ENCODE measurements at regions not wholly inside any gene's neighbourhood (a gene's known extent, or its start where the extent isn't known, plus 50 kb on each side); places are given as distances from the start of the nearest gene placed in this dataset.

GRCh38 chr4:60981534-60981933 is 218.6 kb upstream of the ADGRL3 start:
- H4K8ac ChIP-seq (ENCODE audit: extremely low read depth, insufficient read depth, low read length): no peak overlapping the region
- no peaks in the 10 kb centered on the region for H3K27me3 ChIP-seq (replicated peaks in 1 of 4; ENCODE audit: control insufficient read depth in 3 of 4, extremely low read depth in 1 of 4, insufficient read depth in 3 of 4, low read length in 3 of 4)
- POLR2A ChIA-PET (ENCODE audit: partially characterized antibody): no interaction called here
- no peak overlapping the region for H3K4me3 ChIP-seq (ENCODE audit: extremely low read depth in 1 of 4, insufficient read depth in 2 of 4, low read depth in 3 of 4, low read length in 4 of 4)
- no peak overlapping the region for H3K4me2 ChIP-seq (ENCODE audit: insufficient read depth in 1 of 2, low read depth in 2 of 2, low read length in 2 of 2)
- no peaks in the 10 kb centered on the region for H3K36me3 ChIP-seq (ENCODE audit: control insufficient read depth in 2 of 4, insufficient read depth in 4 of 4, low read length in 3 of 4)
- no peak overlapping the region for H2BK15ac ChIP-seq (ENCODE audit: low read length)
- no peaks in the 10 kb centered on the region for H3K4me1 ChIP-seq (replicated peaks in 1 of 4; ENCODE audit: control insufficient read depth in 3 of 4, insufficient read depth in 4 of 4, low read length in 3 of 4)
- H2BK20ac ChIP-seq (ENCODE audit: low read length): no peak overlapping the region
- peak overlapping the region; percentile 55; the same call in 1 of the 2 replicates for H2AFZ ChIP-seq (ENCODE audit: low read length)
- H3K27ac ChIP-seq (ENCODE audit: low read depth, low read length): no peak overlapping the region
- no peak overlapping the region for H2AK5ac ChIP-seq (ENCODE audit: low read depth, low read length)
- no peaks in the 10 kb centered on the region for H3K79me2 ChIP-seq (ENCODE audit: control insufficient read depth in 1 of 2, insufficient read depth in 2 of 2, low read length in 2 of 2)
- no peaks in the 10 kb centered on the region for H3K23me2 ChIP-seq (ENCODE audit: low read depth, low read length)
- H4K5ac ChIP-seq (ENCODE audit: insufficient read length, low read depth, low read length): no peak overlapping the region
- H4K20me1 ChIP-seq (replicated peaks in 1 of 2; ENCODE audit: control insufficient read depth in 1 of 2, insufficient read depth in 2 of 2, low read length in 2 of 2): no peaks in the 10 kb centered on the region
- FAIRE-seq (no peak), DNase-seq (ENCODE audit: low read depth in 1 of 2, low spot score in 2 of 2) (no peak)
- H3K9ac ChIP-seq (replicated peaks in 1 of 4; ENCODE audit: extremely low read depth in 1 of 4, low read depth in 3 of 4, low read length in 3 of 4): no peak overlapping the region
- no peak overlapping the region for H3K23ac ChIP-seq (ENCODE audit: insufficient read length)
- 0 out of 4 replicates have a peak, but pooled peaks cover 0 to 6% of the 10 kb centered on the region in 2 experiments for H3K9me3 ChIP-seq (ENCODE audit: insufficient read depth in 2 of 2, low read depth in 1 of 2, low read length in 1 of 2)
- no peak overlapping the region for H3K56ac ChIP-seq (replicated peaks; ENCODE audit: insufficient read length, low read depth, low read length)
- H4K91ac ChIP-seq (replicated peaks; ENCODE audit: insufficient read length, low read length): no peak overlapping the region
- no peak overlapping the region for H2BK120ac ChIP-seq (replicated peaks; ENCODE audit: low read depth, low read length)
- WGBS, 2 experiments (ENCODE audit: extremely low coverage in 1 of 2, insufficient coverage in 1 of 2, insufficient read length in 1 of 2, insufficient replicate concordance in 2 of 2, low coverage in 1 of 2, low lambda C conversion rate in 2 of 2, missing lambda C conversion rate in 1 of 2): 90% methylated on average over 4 of the region's 4 CpGs; no CpG with 5 or more reads in 1 of the 2 experiments
- H3K79me1 ChIP-seq (ENCODE audit: low read depth, low read length): no peaks in the 10 kb centered on the region
- H3K18ac ChIP-seq (ENCODE audit: extremely low read depth, low read length): no peak overlapping the region
- CTCF ChIA-PET (ENCODE audit: partially characterized antibody): no interaction called here
- no peak overlapping the region for H3K4ac ChIP-seq (replicated peaks; ENCODE audit: insufficient read length, low read depth, low read length)
- no peak overlapping the region for H2BK12ac ChIP-seq (ENCODE audit: low read depth, low read length)
- H3K14ac ChIP-seq (ENCODE audit: insufficient read length): no peak overlapping the region
- no peak overlapping the region for H2BK5ac ChIP-seq (ENCODE audit: low read depth, low read length)
- TF ChIP-seq YY1 (IDR thresholded peaks at IDR 0.05; ENCODE audit: low read depth, low read length) (no peak), CHD1 (IDR thresholded peaks at IDR 0.05; ENCODE audit: low read depth, low read length) (no peak), EP300 (IDR thresholded peaks at IDR 0.05; ENCODE audit: borderline replicate concordance in 1 of 2, low read depth in 2 of 2, low read length in 2 of 2) (no peak), POLR2A (IDR thresholded peaks at IDR 0.05; ENCODE audit: control extremely low read depth in 1 of 2, low read depth in 2 of 2, low read length in 2 of 2) (no peak), KDM5A (IDR thresholded peaks at IDR 0.05; ENCODE audit: low read length) (no peak), NANOG (IDR thresholded peaks at IDR 0.05; ENCODE audit: insufficient read depth, low read depth, low read length, poor library complexity, severe bottlenecking) (no peak), POLR2AphosphoS5 (IDR thresholded peaks at IDR 0.05; ENCODE audit: low read depth, low read length) (no peak), FOSL1 (IDR thresholded peaks at IDR 0.05; ENCODE audit: insufficient read depth, low read depth, low read length) (no peak)
- TF ChIP-seq, protein P1, sequence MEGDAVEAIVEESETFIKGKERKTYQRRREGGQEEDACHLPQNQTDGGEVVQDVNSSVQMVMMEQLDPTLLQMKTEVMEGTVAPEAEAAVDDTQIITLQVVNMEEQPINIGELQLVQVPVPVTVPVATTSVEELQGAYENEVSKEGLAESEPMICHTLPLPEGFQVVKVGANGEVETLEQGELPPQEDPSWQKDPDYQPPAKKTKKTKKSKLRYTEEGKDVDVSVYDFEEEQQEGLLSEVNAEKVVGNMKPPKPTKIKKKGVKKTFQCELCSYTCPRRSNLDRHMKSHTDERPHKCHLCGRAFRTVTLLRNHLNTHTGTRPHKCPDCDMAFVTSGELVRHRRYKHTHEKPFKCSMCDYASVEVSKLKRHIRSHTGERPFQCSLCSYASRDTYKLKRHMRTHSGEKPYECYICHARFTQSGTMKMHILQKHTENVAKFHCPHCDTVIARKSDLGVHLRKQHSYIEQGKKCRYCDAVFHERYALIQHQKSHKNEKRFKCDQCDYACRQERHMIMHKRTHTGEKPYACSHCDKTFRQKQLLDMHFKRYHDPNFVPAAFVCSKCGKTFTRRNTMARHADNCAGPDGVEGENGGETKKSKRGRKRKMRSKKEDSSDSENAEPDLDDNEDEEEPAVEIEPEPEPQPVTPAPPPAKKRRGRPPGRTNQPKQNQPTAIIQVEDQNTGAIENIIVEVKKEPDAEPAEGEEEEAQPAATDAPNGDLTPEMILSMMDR (IDR thresholded peaks at IDR 0.05; ENCODE audit: control extremely low read depth in 1 of 3, insufficient read depth in 1 of 3, low read depth in 1 of 3, low read length in 3 of 3): no peak
- TF ChIP-seq, protein P2, sequence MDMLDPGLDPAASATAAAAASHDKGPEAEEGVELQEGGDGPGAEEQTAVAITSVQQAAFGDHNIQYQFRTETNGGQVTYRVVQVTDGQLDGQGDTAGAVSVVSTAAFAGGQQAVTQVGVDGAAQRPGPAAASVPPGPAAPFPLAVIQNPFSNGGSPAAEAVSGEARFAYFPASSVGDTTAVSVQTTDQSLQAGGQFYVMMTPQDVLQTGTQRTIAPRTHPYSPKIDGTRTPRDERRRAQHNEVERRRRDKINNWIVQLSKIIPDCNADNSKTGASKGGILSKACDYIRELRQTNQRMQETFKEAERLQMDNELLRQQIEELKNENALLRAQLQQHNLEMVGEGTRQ (IDR thresholded peaks at IDR 0.05; ENCODE audit: low read length): no peak
- TF ChIP-seq, protein P3, sequence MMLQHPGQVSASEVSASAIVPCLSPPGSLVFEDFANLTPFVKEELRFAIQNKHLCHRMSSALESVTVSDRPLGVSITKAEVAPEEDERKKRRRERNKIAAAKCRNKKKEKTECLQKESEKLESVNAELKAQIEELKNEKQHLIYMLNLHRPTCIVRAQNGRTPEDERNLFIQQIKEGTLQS (IDR thresholded peaks at IDR 0.05; ENCODE audit: insufficient read depth, low read depth, low read length): no peak
